Germinal center (tissue), 1 donor: ENCODE measurements at regions not wholly inside any gene's neighbourhood (a gene's known extent, or its start where the extent isn't known, plus 50 kb on each side); places are given as distances from the start of the nearest gene placed in this dataset.
"Not testable (repeated sequence)": the region's sequence is repeated elsewhere in the genome, so short reads cannot be mapped to it uniquely, and the experiment has no call there.

Experiments used
- DNase-seq: peaks from one replicate; pipeline ENCODE4 v3.0.0; 2012; ENCODE audit warnings: mixed read lengths, low spot score

- DNase-seq: not testable (repeated sequence)
These were observed 61.6 kb upstream of the IKBKE start for GRCh38 chr1:206408371-206409288.

- DNase-seq: no peak
These were observed 59.0 kb upstream of the IKBKE start for GRCh38 chr1:206411321-206411720.

- DNase-seq: no peak
These were observed 54.3 kb upstream of the IKBKE start for GRCh38 chr1:206415942-206416341.

- no peak for DNase-seq
These were observed 52.3 kb upstream of the IKBKE start for GRCh38 chr1:206417774-206418614.

- DNase-seq: no peak
These were observed 51.0 kb upstream of the IKBKE start for GRCh38 chr1:206419250-206419649.

- DNase-seq: no peak
These were observed 50.5 kb upstream of the IKBKE start for GRCh38 chr1:206419783-206420182.

GRCh38 chr1:206420471-206420870 is 49.8 kb upstream of the IKBKE start:
- no peak for DNase-seq
